ENCODE measurements at regions not wholly inside any gene's neighbourhood (a gene's known extent, or its start where the extent isn't known, plus 50 kb on each side); places are given as distances from the start of the nearest gene placed in this dataset.

- no peak overlapping the region for H2AFZ ChIP-seq (ENCODE audit: low read depth)
- peaks cover 19 to 34% of the 10 kb centered on the region in 2 experiments; a peak in 1 of 4 replicates for H3K4me1 ChIP-seq (ENCODE audit: control insufficient read depth in 1 of 2, insufficient read depth in 2 of 2, low read depth in 1 of 2, low read length in 1 of 2)
- H3F3A ChIP-seq (replicated peaks; ENCODE audit: insufficient read depth) = peaks cover 10% of the 10 kb centered on the region
- H3K9me3 ChIP-seq = no peaks in the 10 kb centered on the region
- DNase-seq = no peak
- H3K79me2 ChIP-seq (ENCODE audit: insufficient read depth) = no peaks in the 10 kb centered on the region
- H3K27ac ChIP-seq (ENCODE audit: low read depth in 2 of 2, low read length in 1 of 2) = no peak overlapping the region
- no peak overlapping the region for H3K4me3 ChIP-seq (ENCODE audit: low read depth in 2 of 2, low read length in 1 of 2)
- 92% methylated on average over 6 of the region's 9 CpGs for WGBS (ENCODE audit: low lambda C conversion rate)
- POLR2A ChIA-PET = no interaction called here
- H3K4me2 ChIP-seq = no peak overlapping the region
- no peaks in the 10 kb centered on the region for H3K27me3 ChIP-seq (ENCODE audit: insufficient read depth)
- no peak overlapping the region for H3K9ac ChIP-seq
- no peaks in the 10 kb centered on the region for H3K9me2 ChIP-seq
- H4K20me1 ChIP-seq (ENCODE audit: insufficient read depth) = no peaks in the 10 kb centered on the region
- H3K36me3 ChIP-seq (replicated peaks in 1 of 2; ENCODE audit: control insufficient read depth in 1 of 2, insufficient read depth in 2 of 2, low read length in 1 of 2) = no peaks in the 10 kb centered on the region
- TF ChIP-seq FOSL2 (IDR thresholded peaks at IDR 0.05; ENCODE audit: borderline replicate concordance, low read depth) (no peak), GABPA (IDR thresholded peaks at IDR 0.05; ENCODE audit: low read depth) (no peak), PBX3 (IDR thresholded peaks at IDR 0.05) (no peak), TCF12 (IDR thresholded peaks at IDR 0.05) (no peak)
- CTCF ChIA-PET = interaction anchor here (0.7 to 1.4 kb wide), 3 partner anchors 28 to 372 kb away, joined by 3 to 4 read pairs (median 3); no protein-coding TSS in a partner anchor
Measured at GRCh38 chr22:44365191-44365590, 52.4 kb upstream of the SHISAL1 start.

GRCh38 chr22:44364751-44365130, 52.0 kb upstream of the SHISAL1 start:
- Histone ChIP-seq H3K4me1 (ENCODE audit: control insufficient read depth in 1 of 2, insufficient read depth in 2 of 2, low read depth in 1 of 2, low read length in 1 of 2) (peaks cover 19 to 29% of the 10 kb centered on the region in 2 experiments; a peak in 1 of 4 replicates), H3K9ac (no peak overlapping the region), H2AFZ (ENCODE audit: low read depth) (no peak overlapping the region), H3K4me2 (no peak overlapping the region), H4K20me1 (ENCODE audit: insufficient read depth) (no peaks in the 10 kb centered on the region), H3K9me2 (no peaks in the 10 kb centered on the region), H3K9me3 (no peaks in the 10 kb centered on the region), H3K4me3 (ENCODE audit: low read depth in 2 of 2, low read length in 1 of 2) (no peak overlapping the region), H3F3A (replicated peaks; ENCODE audit: insufficient read depth) (peaks cover 10% of the 10 kb centered on the region), H3K27me3 (ENCODE audit: insufficient read depth) (no peaks in the 10 kb centered on the region), H3K79me2 (ENCODE audit: insufficient read depth) (no peaks in the 10 kb centered on the region), H3K36me3 (replicated peaks in 1 of 2; ENCODE audit: control insufficient read depth in 1 of 2, insufficient read depth in 2 of 2, low read length in 1 of 2) (no peaks in the 10 kb centered on the region), H3K27ac (ENCODE audit: low read depth in 2 of 2, low read length in 1 of 2) (no peak overlapping the region)
- CTCF ChIA-PET = interaction anchor here (0.7 to 1.4 kb wide), 3 partner anchors 29 to 372 kb away, joined by 3 to 4 read pairs (median 3); no protein-coding TSS in a partner anchor
- DNase-seq = no peak
- POLR2A ChIA-PET = no interaction called here
- TF ChIP-seq GABPA (IDR thresholded peaks at IDR 0.05; ENCODE audit: low read depth) = no peak
- TF ChIP-seq FOSL2 (IDR thresholded peaks at IDR 0.05; ENCODE audit: borderline replicate concordance, low read depth) = no peak
- no peak for TF ChIP-seq CTCF (IDR thresholded peaks at IDR 0.05)
- no peak for TF ChIP-seq USF2 (IDR thresholded peaks at IDR 0.05; ENCODE audit: borderline replicate concordance, low read depth, low read length)
- TF ChIP-seq TCF12 (IDR thresholded peaks at IDR 0.05) = no peak
- TF ChIP-seq TEAD4 (IDR thresholded peaks at IDR 0.05; ENCODE audit: borderline replicate concordance, insufficient read depth) = no peak
- no peak for TF ChIP-seq SMC3 (IDR thresholded peaks at IDR 0.05; ENCODE audit: low read depth, low read length)
- TF ChIP-seq FOXJ3 (CRISPR knock-in tag; IDR thresholded peaks at IDR 0.05) = no peak
- TF ChIP-seq PBX3 (IDR thresholded peaks at IDR 0.05) = no peak
- TF ChIP-seq EP300 (IDR thresholded peaks at IDR 0.05; ENCODE audit: borderline replicate concordance in 1 of 2, low read depth in 1 of 2, low read length in 1 of 2) = no peak
- no peak for TF ChIP-seq RXRA (IDR thresholded peaks at IDR 0.05; ENCODE audit: borderline replicate concordance, low read depth)
- TF ChIP-seq YY1 (IDR thresholded peaks at IDR 0.05; ENCODE audit: low read depth) = no peak
- no peak for TF ChIP-seq TAF1 (IDR thresholded peaks at IDR 0.05; ENCODE audit: borderline replicate concordance, low read depth, low read length)
- no peak for TF ChIP-seq POLR2AphosphoS5 (IDR thresholded peaks at IDR 0.05; ENCODE audit: low read depth, low read length)
- 95% methylated on average over 7 of the region's 12 CpGs for WGBS (ENCODE audit: low lambda C conversion rate)

Data from SK-N-SH (cell line).